ENCODE measurements at regions not wholly inside any gene's neighbourhood (a gene's known extent, or its start where the extent isn't known, plus 50 kb on each side); places are given as distances from the start of the nearest gene placed in this dataset.

DNA sequence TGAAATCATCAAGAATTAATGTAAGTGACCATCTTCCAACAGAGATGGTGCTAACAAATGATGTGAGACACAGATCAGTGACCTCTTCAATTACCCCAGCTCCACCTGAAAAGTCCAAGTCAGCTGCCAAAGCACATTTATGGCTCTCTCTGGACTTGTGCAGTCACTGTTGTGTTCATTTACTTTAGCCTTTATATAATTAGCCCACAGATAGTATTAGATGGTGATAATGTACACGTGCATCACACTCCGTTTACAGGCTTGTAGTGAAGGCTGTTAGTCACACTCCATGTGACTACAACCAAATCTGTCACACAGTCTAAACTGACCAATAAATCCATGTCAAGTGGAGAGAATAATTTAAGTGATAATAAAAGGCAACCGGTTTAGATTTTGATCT is 331.5 kb upstream of the IL12A start:
- H4K20me1 ChIP-seq (ENCODE audit: insufficient read depth, poor library complexity, severe bottlenecking), result no peaks in the 10 kb centered on the region
- H3K9me3 ChIP-seq (ENCODE audit: low read depth), result no peaks in the 10 kb centered on the region
- H3K27me3 ChIP-seq, result no peaks in the 10 kb centered on the region
- H3K9me2 ChIP-seq (replicated peaks; ENCODE audit: insufficient read depth), result no peaks in the 10 kb centered on the region
- peak; percentile 31 for DNase-seq (ENCODE audit: low spot score)
- no peaks in the 10 kb centered on the region for H3K36me3 ChIP-seq (replicated peaks; ENCODE audit: insufficient read depth, low read depth)
- H3K4me2 ChIP-seq, result no peak overlapping the region
- WGBS (ENCODE audit: low lambda C conversion rate, missing lambda C conversion rate), result 61% methylated on average over 3 of the region's 3 CpGs
- H3K79me2 ChIP-seq, result no peaks in the 10 kb centered on the region
- TF ChIP-seq, protein P1, sequence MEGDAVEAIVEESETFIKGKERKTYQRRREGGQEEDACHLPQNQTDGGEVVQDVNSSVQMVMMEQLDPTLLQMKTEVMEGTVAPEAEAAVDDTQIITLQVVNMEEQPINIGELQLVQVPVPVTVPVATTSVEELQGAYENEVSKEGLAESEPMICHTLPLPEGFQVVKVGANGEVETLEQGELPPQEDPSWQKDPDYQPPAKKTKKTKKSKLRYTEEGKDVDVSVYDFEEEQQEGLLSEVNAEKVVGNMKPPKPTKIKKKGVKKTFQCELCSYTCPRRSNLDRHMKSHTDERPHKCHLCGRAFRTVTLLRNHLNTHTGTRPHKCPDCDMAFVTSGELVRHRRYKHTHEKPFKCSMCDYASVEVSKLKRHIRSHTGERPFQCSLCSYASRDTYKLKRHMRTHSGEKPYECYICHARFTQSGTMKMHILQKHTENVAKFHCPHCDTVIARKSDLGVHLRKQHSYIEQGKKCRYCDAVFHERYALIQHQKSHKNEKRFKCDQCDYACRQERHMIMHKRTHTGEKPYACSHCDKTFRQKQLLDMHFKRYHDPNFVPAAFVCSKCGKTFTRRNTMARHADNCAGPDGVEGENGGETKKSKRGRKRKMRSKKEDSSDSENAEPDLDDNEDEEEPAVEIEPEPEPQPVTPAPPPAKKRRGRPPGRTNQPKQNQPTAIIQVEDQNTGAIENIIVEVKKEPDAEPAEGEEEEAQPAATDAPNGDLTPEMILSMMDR (IDR thresholded peaks at IDR 0.05; ENCODE audit: poor library complexity), result no peak
- TF ChIP-seq EZH2phosphoT487 (IDR thresholded peaks at IDR 0.05; ENCODE audit: low read depth, severe bottlenecking, unreplicated experiment) (no peak), EZH2 (IDR thresholded peaks at IDR 0.05; ENCODE audit: borderline replicate concordance) (no peak)
- H3K4me3 ChIP-seq, result no peak overlapping the region
- no peak overlapping the region for H3K27ac ChIP-seq
- H2AFZ ChIP-seq, result no peak overlapping the region
- no peaks in the 10 kb centered on the region for H3K4me1 ChIP-seq (ENCODE audit: insufficient read depth)

DNA sequence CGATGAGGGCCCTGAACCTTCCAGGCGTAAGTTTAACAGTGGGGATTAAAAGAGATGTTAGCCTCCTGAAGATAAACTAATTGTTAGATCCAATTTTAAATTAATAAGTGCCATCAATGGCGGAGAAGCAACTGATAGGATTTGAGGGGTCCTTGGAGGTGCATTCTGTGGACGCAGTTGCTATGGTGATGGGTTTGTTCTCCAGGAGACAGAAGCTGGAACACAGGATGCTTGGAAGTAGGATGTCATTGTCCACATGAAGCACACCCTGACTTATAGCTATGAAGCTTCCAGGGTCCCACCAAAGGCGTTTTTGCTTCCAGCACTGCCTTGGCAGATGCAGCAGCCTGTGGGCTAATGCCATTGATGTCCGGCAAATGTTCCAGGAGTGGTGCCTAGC is 331.0 kb upstream of the IL12A start:
- Histone ChIP-seq H4K20me1 (ENCODE audit: insufficient read depth, poor library complexity, severe bottlenecking) (no peaks in the 10 kb centered on the region), H3K27ac (no peak overlapping the region), H2AFZ (no peak overlapping the region), H3K79me2 (no peaks in the 10 kb centered on the region), H3K27me3 (no peaks in the 10 kb centered on the region), H3K4me2 (no peak overlapping the region), H3K4me1 (ENCODE audit: insufficient read depth) (no peaks in the 10 kb centered on the region), H3K9me3 (ENCODE audit: low read depth) (no peaks in the 10 kb centered on the region), H3K9me2 (replicated peaks; ENCODE audit: insufficient read depth) (no peaks in the 10 kb centered on the region), H3K36me3 (replicated peaks; ENCODE audit: insufficient read depth, low read depth) (no peaks in the 10 kb centered on the region), H3K4me3 (no peak overlapping the region)
- DNase-seq (ENCODE audit: low spot score), result no peak
- TF ChIP-seq EZH2 (IDR thresholded peaks at IDR 0.05; ENCODE audit: borderline replicate concordance), result no peak
- no peak for TF ChIP-seq EZH2phosphoT487 (IDR thresholded peaks at IDR 0.05; ENCODE audit: low read depth, severe bottlenecking, unreplicated experiment)
- TF ChIP-seq, protein P1 (IDR thresholded peaks at IDR 0.05; ENCODE audit: poor library complexity), result no peak
- 91% methylated on average over 6 of the region's 6 CpGs for WGBS (ENCODE audit: low lambda C conversion rate, missing lambda C conversion rate)

DNA sequence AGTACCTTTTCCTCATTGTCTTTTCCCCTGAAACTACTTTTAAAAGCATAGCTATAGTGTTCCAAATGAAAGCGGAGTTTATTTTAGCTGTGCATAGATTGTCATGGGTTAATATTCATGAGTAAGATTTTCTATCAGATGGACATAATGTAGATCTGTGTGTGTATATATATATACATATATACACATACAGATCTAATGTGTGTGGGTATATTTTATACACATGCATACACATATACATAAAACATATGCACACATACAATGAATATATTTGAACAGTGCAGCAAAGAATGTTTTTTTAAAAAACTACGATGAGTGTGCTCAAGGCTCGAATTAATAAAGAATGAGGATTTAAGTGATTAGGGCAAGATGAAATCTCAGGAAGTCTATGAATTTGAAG is 328.3 kb upstream of the IL12A start:
- H3K9me2 ChIP-seq (replicated peaks; ENCODE audit: insufficient read depth), result no peaks in the 10 kb centered on the region
- H3K27ac ChIP-seq, result no peak overlapping the region

More for the DNA sequence above, 328.3 kb upstream of the IL12A start:
- TF ChIP-seq EZH2phosphoT487 (IDR thresholded peaks at IDR 0.05; ENCODE audit: low read depth, severe bottlenecking, unreplicated experiment) (no peak), EZH2 (IDR thresholded peaks at IDR 0.05; ENCODE audit: borderline replicate concordance) (no peak)
- TF ChIP-seq, protein P1 (IDR thresholded peaks at IDR 0.05; ENCODE audit: poor library complexity), result no peak
- Histone ChIP-seq H4K20me1 (ENCODE audit: insufficient read depth, poor library complexity, severe bottlenecking) (no peaks in the 10 kb centered on the region), H3K9me3 (ENCODE audit: low read depth) (no peaks in the 10 kb centered on the region), H3K4me1 (ENCODE audit: insufficient read depth) (no peaks in the 10 kb centered on the region), H3K4me2 (no peak overlapping the region), H3K79me2 (no peaks in the 10 kb centered on the region), H2AFZ (no peak overlapping the region), H3K27me3 (no peaks in the 10 kb centered on the region), H3K36me3 (replicated peaks; ENCODE audit: insufficient read depth, low read depth) (no peaks in the 10 kb centered on the region), H3K4me3 (no peak overlapping the region)
- DNase-seq (ENCODE audit: low spot score), result no peak
- 93% methylated on average over 3 of the region's 3 CpGs for WGBS (ENCODE audit: low lambda C conversion rate, missing lambda C conversion rate)

All from hepatocyte (in vitro differentiated cells).